ENCODE measurements at regions not wholly inside any gene's neighbourhood (a gene's known extent, or its start where the extent isn't known, plus 50 kb on each side); places are given as distances from the start of the nearest gene placed in this dataset.
A peak's percentile ranks its signal among the peaks of the same experiment; 100 is the strongest.

DNA sequence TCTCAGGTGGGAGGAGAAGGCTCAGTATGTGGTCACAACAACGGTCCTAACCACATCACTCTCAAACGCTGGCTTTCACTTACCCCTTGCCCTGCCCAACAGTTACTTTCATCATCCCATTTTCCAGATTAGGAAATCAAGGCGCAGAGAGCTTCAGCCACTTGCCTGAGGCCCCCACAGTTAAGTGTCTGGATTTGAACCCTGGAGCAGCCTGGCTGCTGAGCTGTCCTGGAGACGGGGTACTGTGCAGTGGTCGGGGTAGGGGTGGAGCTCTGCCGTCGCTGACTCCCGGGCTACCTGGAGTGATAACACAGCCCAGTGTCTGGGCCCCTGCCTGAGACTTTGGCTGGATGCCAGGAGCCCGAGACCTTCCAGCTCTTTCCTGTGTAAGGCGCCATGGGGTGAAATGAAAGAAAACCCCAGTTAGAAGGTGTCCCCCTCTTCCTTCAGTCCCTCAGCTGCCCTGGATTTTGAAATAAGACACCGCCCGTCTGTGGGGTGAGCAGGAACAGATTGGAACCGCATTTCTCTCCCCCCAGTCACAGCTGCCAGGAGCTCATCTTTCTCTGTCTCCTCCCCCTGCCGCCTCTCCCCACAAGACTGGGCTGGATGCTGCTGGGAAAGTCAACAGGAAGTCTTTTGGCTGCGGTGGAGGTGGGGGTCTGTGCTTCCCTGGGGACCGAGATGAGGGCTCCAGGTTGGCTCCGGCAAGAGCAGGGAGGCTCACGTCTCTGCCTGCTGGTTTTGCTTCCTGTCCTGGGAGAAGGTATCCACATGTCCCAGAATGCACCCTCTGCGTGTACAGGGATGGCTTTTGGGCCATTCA lies 280.2 kb downstream of the SEC14L1 start (continued):
- TF ChIP-seq KHSRP (IDR thresholded peaks at IDR 0.05) = no peak
- TF ChIP-seq GATAD2A (IDR thresholded peaks at IDR 0.05) = no peak
- no peak for TF ChIP-seq HMBOX1 (IDR thresholded peaks at IDR 0.05)
- TF ChIP-seq, protein P1, sequence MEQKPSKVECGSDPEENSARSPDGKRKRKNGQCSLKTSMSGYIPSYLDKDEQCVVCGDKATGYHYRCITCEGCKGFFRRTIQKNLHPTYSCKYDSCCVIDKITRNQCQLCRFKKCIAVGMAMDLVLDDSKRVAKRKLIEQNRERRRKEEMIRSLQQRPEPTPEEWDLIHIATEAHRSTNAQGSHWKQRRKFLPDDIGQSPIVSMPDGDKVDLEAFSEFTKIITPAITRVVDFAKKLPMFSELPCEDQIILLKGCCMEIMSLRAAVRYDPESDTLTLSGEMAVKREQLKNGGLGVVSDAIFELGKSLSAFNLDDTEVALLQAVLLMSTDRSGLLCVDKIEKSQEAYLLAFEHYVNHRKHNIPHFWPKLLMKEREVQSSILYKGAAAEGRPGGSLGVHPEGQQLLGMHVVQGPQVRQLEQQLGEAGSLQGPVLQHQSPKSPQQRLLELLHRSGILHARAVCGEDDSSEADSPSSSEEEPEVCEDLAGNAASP (IDR thresholded peaks at IDR 0.05) = no peak
- TF ChIP-seq HSF4 (CRISPR knock-in tag; IDR thresholded peaks at IDR 0.05; ENCODE audit: borderline replicate concordance) = no peak
- TF ChIP-seq SP1 (CRISPR knock-in tag; IDR thresholded peaks at IDR 0.05) = no peak
- TF ChIP-seq NFIC (IDR thresholded peaks at IDR 0.05) = peak; percentile 98
- TF ChIP-seq TFAP4 (CRISPR knock-in tag; IDR thresholded peaks at IDR 0.05; ENCODE audit: borderline replicate concordance) = peak; percentile 73
- TF ChIP-seq NR3C1 (CRISPR knock-in tag; IDR thresholded peaks at IDR 0.05) = no peak
- no peak for TF ChIP-seq MAFK (IDR thresholded peaks at IDR 0.05; ENCODE audit: low read length)
- TF ChIP-seq ZNF830 (CRISPR knock-in tag; IDR thresholded peaks at IDR 0.05) = no peak
- TF ChIP-seq BRF2 (IDR thresholded peaks at IDR 0.05; ENCODE audit: borderline replicate concordance, insufficient read depth, insufficient read length) = no peak
- no peak for TF ChIP-seq U2AF1 (optimal IDR thresholded peaks at IDR 0.05; ENCODE audit: low read depth, low read length)
- no peak for TF ChIP-seq NR2F6 (CRISPR knock-in tag; IDR thresholded peaks at IDR 0.05)
- TF ChIP-seq NELFE (IDR thresholded peaks at IDR 0.05; ENCODE audit: insufficient read depth, insufficient read length) = no peak
- no peak for TF ChIP-seq ZNF764 (CRISPR knock-in tag; IDR thresholded peaks at IDR 0.05; ENCODE audit: low read depth)
